A673 (cell line): ENCODE measurements at regions not wholly inside any gene's neighbourhood (a gene's known extent, or its start where the extent isn't known, plus 50 kb on each side); places are given as distances from the start of the nearest gene placed in this dataset.

ENCODE experiments used
- EZH2 ChIP-seq: fragments of 200-600 bp; sonication (generic); IDR thresholded peaks from 2 replicates; pipeline ENCODE4 v1.6.1; 2017; ENCODE audit warnings: borderline replicate concordance, low read depth, mild to moderate bottlenecking, mixed read lengths, antibody characterized with exemption, low read length; ENCODE audit not compliant: poor library complexity, severe bottlenecking
- TF ChIP-seq, protein P1 (sequence below): fragments of 300-800, 200-600 bp; sonication (generic); conservative IDR thresholded peaks from 2 replicates; pipeline ENCODE4 v1.5.1; 2017; ENCODE audit warnings: low read depth, mild to moderate bottlenecking, antibody characterized with exemption, low read length, moderate library complexity, mixed read lengths

DNA sequence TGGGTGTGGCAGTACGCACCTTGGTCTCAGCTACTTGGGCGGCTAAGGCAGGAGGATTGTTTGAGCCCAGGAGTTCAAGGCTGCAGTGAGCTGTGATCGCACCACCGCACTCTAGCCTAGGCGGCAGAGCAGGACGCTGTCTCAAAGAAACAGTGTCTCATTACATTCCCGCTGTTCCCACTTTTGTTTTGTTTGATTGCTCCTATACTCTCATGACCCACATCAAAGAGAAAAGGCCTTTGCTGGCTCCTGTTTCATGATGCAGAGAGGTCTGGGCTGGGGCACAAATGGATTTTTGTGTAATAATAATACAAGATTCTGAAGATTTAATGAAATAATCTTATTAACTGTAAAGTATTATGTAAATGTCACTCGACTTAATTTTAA is 85.7 kb downstream of the LACC1 start:
- TF ChIP-seq EZH2: no peak
- TF ChIP-seq, protein P1, sequence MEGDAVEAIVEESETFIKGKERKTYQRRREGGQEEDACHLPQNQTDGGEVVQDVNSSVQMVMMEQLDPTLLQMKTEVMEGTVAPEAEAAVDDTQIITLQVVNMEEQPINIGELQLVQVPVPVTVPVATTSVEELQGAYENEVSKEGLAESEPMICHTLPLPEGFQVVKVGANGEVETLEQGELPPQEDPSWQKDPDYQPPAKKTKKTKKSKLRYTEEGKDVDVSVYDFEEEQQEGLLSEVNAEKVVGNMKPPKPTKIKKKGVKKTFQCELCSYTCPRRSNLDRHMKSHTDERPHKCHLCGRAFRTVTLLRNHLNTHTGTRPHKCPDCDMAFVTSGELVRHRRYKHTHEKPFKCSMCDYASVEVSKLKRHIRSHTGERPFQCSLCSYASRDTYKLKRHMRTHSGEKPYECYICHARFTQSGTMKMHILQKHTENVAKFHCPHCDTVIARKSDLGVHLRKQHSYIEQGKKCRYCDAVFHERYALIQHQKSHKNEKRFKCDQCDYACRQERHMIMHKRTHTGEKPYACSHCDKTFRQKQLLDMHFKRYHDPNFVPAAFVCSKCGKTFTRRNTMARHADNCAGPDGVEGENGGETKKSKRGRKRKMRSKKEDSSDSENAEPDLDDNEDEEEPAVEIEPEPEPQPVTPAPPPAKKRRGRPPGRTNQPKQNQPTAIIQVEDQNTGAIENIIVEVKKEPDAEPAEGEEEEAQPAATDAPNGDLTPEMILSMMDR: no peak
